ENCODE measurements at regions not wholly inside any gene's neighbourhood (a gene's known extent, or its start where the extent isn't known, plus 50 kb on each side); places are given as distances from the start of the nearest gene placed in this dataset.
A peak's percentile ranks its signal among the peaks of the same experiment; 100 is the strongest.

- peaks cover 0 to 15% (median 4%) of the 10 kb centered on the region in 9 donors for H3K4me1 ChIP-seq
These were observed 61.2 kb downstream of the KLF6 start for GRCh38 chr10:3723766-3724165.

GRCh38 chr10:3720228-3721019 lies 64.6 kb downstream of the KLF6 start:
- DNase-seq (peak in 1 of 2 donors; percentile 54), ATAC-seq (peak; percentile 81 to 97 (median 92))
- TF ChIP-seq CTCF (IDR thresholded peaks at IDR 0.05) = no peak
- Histone ChIP-seq H3K4me3 (no peak overlapping the region), H3K27me3 (no peaks in the 10 kb centered on the region), H3K4me1 (peaks cover 0 to 15% (median 4%) of the 10 kb centered on the region in 9 donors), H3K27ac (peak overlapping the region in 6 of 10 donors; percentile 30 to 84 (median 50)), H3K36me3 (no peaks in the 10 kb centered on the region), H3K9me3 (peaks cover 0 to 6% (median 0%) of the 10 kb centered on the region in 11 donors)
- intact Hi-C loops (cut with DNase I) = no loop called here
- 49 to 50% methylated on average over 8 of the region's 8 CpGs for WGBS, 2 donors

More at GRCh38 chr10:3723766-3724165, 61.2 kb downstream of the KLF6 start:
- Histone ChIP-seq H3K36me3 (no peaks in the 10 kb centered on the region), H3K9me3 (peaks cover 0 to 10% (median 0%) of the 10 kb centered on the region in 11 donors), H3K27me3 (no peaks in the 10 kb centered on the region), H3K4me3 (no peak overlapping the region), H3K27ac (no peak overlapping the region)
- ATAC-seq = no peak
- TF ChIP-seq CTCF (IDR thresholded peaks at IDR 0.05) = no peak
- no peak for DNase-seq
- WGBS, 2 donors = 84 to 85% methylated on average over 5 of the region's 5 CpGs
- intact Hi-C loops (cut with DNase I) = no loop called here

GRCh38 chr10:3719024-3719843 lies 65.8 kb downstream of the KLF6 start:
- intact Hi-C loops (cut with DNase I) = no loop called here
- Histone ChIP-seq H3K9me3 (no peaks in the 10 kb centered on the region), H3K4me1 (peaks cover 0 to 15% (median 4%) of the 10 kb centered on the region in 9 donors)

More at GRCh38 chr10:3719024-3719843, 65.8 kb downstream of the KLF6 start:
- DNase-seq (no peak), ATAC-seq (peak in 2 of 8 donors; percentile 5 to 46)
- Histone ChIP-seq H3K27me3 (no peaks in the 10 kb centered on the region), H3K27ac (peak overlapping the region in 2 of 10 donors; percentile 11 to 84), H3K36me3 (no peaks in the 10 kb centered on the region), H3K4me3 (no peak overlapping the region)
- WGBS, 2 donors = 92 to 97% methylated on average over 17 of the region's 17 CpGs
- no peak for TF ChIP-seq CTCF (IDR thresholded peaks at IDR 0.05)
